ENCODE measurements at regions not wholly inside any gene's neighbourhood (a gene's known extent, or its start where the extent isn't known, plus 50 kb on each side); places are given as distances from the start of the nearest gene placed in this dataset.

DNA sequence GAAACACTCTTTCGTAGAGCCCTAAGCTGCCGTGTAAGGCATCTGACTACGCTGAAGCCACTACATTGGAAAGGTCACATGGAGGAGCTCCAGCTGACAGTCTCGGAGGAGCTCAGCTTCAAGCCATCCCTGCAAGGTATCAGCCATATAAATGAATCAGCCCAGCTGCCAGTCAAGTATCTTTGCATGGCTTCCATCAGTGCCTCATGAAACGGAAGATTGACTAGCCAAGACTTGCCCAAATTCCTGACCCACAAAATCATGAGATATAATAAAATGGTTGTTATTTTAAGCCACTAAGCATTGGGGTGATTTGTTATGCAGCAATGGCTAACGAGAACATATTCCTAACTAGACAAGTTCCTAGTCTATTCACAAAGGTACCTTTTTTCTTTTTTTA is 104.1 kb upstream of the SCOC start:
- Histone ChIP-seq H3K27me3 (replicated peaks in 1 of 2; ENCODE audit: control insufficient read depth in 2 of 2, insufficient read depth in 2 of 2, low read length in 1 of 2) (peaks cover 0 to 3% of the 10 kb centered on the region in 2 experiments; a peak in 1 of 4 replicates), H3K27ac (ENCODE audit: control insufficient read depth, insufficient read depth) (no peak overlapping the region), H3K79me2 (ENCODE audit: control insufficient read depth, insufficient read depth, low read length) (no peaks in the 10 kb centered on the region), H3K9me3 (replicated peaks; ENCODE audit: control insufficient read depth, insufficient read depth, low read length) (no peaks in the 10 kb centered on the region), H4K20me1 (ENCODE audit: control insufficient read depth, insufficient read depth) (no peaks in the 10 kb centered on the region), H3K4me1 (ENCODE audit: control insufficient read depth, insufficient read depth, low read length) (no peaks in the 10 kb centered on the region), H3K4me3 (no peak overlapping the region), H2AFZ (ENCODE audit: control insufficient read depth, low read depth, low read length) (no peak overlapping the region), H3K9ac (ENCODE audit: control insufficient read depth, insufficient read depth, low read length) (no peak overlapping the region), H3K36me3 (ENCODE audit: control insufficient read depth in 2 of 2, insufficient read depth in 2 of 2, low read length in 1 of 2) (no peaks in the 10 kb centered on the region), H3K4me2 (ENCODE audit: control insufficient read depth, insufficient read depth) (no peak overlapping the region)
- ChIA-PET POLR2A (no interaction called here), CTCF (no interaction called here), RAD21 (ENCODE audit: unreplicated experiment) (no interaction called here), SMC1A (ENCODE audit: uncharacterized antibody, unreplicated experiment) (no interaction called here)
- intact Hi-C loops (cut with micrococcal nuclease; ENCODE audit: unreplicated experiment): no loop called here
- no peak for DNase-seq (ENCODE audit: low read depth, low spot score)
- no peak for FAIRE-seq
- WGBS (ENCODE audit: insufficient coverage, insufficient replicate concordance, low lambda C conversion rate, missing lambda C conversion rate): 43% methylated on average over 6 of the region's 6 CpGs
- no TSS peak for BruUV-seq (replicated peaks)
- no peak for ATAC-seq
- in situ Hi-C loops (cut with MboI): no loop called here
- TF ChIP-seq KLF5 (IDR thresholded peaks at IDR 0.05; ENCODE audit: partially characterized antibody): no peak
- TF ChIP-seq, protein P1, sequence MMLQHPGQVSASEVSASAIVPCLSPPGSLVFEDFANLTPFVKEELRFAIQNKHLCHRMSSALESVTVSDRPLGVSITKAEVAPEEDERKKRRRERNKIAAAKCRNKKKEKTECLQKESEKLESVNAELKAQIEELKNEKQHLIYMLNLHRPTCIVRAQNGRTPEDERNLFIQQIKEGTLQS (IDR thresholded peaks at IDR 0.05; ENCODE audit: borderline replicate concordance, extremely low read depth, low read depth, low read length): no peak
- TF ChIP-seq POLR2AphosphoS5 (IDR thresholded peaks at IDR 0.05; ENCODE audit: low read length): no peak
- TF ChIP-seq GABPA (IDR thresholded peaks at IDR 0.05; ENCODE audit: low read depth): no peak
- TF ChIP-seq TCF7 (IDR thresholded peaks at IDR 0.05; ENCODE audit: borderline replicate concordance): no peak
- TF ChIP-seq CEBPB (IDR thresholded peaks at IDR 0.05; ENCODE audit: borderline replicate concordance in 1 of 2, low read depth in 2 of 2, low read length in 2 of 2): no peak
- no peak for TF ChIP-seq TBL1XR1 (IDR thresholded peaks at IDR 0.05; ENCODE audit: low read depth, low read length)
- no peak for TF ChIP-seq YY1 (IDR thresholded peaks at IDR 0.05; ENCODE audit: low read depth, low read length)
- TF ChIP-seq, protein P2, sequence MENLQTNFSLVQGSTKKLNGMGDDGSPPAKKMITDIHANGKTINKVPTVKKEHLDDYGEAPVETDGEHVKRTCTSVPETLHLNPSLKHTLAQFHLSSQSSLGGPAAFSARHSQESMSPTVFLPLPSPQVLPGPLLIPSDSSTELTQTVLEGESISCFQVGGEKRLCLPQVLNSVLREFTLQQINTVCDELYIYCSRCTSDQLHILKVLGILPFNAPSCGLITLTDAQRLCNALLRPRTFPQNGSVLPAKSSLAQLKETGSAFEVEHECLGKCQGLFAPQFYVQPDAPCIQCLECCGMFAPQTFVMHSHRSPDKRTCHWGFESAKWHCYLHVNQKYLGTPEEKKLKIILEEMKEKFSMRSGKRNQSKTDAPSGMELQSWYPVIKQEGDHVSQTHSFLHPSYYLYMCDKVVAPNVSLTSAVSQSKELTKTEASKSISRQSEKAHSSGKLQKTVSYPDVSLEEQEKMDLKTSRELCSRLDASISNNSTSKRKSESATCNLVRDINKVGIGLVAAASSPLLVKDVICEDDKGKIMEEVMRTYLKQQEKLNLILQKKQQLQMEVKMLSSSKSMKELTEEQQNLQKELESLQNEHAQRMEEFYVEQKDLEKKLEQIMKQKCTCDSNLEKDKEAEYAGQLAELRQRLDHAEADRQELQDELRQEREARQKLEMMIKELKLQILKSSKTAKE (IDR thresholded peaks at IDR 0.05; ENCODE audit: low read depth, poor library complexity, severe bottlenecking): no peak
- TF ChIP-seq, protein P3, sequence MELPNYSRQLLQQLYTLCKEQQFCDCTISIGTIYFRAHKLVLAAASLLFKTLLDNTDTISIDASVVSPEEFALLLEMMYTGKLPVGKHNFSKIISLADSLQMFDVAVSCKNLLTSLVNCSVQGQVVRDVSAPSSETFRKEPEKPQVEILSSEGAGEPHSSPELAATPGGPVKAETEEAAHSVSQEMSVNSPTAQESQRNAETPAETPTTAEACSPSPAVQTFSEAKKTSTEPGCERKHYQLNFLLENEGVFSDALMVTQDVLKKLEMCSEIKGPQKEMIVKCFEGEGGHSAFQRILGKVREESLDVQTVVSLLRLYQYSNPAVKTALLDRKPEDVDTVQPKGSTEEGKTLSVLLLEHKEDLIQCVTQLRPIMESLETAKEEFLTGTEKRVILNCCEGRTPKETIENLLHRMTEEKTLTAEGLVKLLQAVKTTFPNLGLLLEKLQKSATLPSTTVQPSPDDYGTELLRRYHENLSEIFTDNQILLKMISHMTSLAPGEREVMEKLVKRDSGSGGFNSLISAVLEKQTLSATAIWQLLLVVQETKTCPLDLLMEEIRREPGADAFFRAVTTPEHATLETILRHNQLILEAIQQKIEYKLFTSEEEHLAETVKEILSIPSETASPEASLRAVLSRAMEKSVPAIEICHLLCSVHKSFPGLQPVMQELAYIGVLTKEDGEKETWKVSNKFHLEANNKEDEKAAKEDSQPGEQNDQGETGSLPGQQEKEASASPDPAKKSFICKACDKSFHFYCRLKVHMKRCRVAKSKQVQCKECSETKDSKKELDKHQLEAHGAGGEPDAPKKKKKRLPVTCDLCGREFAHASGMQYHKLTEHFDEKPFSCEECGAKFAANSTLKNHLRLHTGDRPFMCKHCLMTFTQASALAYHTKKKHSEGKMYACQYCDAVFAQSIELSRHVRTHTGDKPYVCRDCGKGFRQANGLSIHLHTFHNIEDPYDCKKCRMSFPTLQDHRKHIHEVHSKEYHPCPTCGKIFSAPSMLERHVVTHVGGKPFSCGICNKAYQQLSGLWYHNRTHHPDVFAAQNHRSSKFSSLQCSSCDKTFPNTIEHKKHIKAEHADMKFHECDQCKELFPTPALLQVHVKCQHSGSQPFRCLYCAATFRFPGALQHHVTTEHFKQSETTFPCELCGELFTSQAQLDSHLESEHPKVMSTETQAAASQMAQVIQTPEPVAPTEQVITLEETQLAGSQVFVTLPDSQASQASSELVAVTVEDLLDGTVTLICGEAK (IDR thresholded peaks at IDR 0.05; ENCODE audit: borderline replicate concordance): no peak
- TF ChIP-seq, protein P4, sequence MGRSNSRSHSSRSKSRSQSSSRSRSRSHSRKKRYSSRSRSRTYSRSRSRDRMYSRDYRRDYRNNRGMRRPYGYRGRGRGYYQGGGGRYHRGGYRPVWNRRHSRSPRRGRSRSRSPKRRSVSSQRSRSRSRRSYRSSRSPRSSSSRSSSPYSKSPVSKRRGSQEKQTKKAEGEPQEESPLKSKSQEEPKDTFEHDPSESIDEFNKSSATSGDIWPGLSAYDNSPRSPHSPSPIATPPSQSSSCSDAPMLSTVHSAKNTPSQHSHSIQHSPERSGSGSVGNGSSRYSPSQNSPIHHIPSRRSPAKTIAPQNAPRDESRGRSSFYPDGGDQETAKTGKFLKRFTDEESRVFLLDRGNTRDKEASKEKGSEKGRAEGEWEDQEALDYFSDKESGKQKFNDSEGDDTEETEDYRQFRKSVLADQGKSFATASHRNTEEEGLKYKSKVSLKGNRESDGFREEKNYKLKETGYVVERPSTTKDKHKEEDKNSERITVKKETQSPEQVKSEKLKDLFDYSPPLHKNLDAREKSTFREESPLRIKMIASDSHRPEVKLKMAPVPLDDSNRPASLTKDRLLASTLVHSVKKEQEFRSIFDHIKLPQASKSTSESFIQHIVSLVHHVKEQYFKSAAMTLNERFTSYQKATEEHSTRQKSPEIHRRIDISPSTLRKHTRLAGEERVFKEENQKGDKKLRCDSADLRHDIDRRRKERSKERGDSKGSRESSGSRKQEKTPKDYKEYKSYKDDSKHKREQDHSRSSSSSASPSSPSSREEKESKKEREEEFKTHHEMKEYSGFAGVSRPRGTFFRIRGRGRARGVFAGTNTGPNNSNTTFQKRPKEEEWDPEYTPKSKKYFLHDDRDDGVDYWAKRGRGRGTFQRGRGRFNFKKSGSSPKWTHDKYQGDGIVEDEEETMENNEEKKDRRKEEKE (IDR thresholded peaks at IDR 0.05): no peak
- no peak for TF ChIP-seq CREB1 (IDR thresholded peaks at IDR 0.05; ENCODE audit: low read depth)
- TF ChIP-seq NBN (IDR thresholded peaks at IDR 0.05): no peak
- TF ChIP-seq, protein P5, sequence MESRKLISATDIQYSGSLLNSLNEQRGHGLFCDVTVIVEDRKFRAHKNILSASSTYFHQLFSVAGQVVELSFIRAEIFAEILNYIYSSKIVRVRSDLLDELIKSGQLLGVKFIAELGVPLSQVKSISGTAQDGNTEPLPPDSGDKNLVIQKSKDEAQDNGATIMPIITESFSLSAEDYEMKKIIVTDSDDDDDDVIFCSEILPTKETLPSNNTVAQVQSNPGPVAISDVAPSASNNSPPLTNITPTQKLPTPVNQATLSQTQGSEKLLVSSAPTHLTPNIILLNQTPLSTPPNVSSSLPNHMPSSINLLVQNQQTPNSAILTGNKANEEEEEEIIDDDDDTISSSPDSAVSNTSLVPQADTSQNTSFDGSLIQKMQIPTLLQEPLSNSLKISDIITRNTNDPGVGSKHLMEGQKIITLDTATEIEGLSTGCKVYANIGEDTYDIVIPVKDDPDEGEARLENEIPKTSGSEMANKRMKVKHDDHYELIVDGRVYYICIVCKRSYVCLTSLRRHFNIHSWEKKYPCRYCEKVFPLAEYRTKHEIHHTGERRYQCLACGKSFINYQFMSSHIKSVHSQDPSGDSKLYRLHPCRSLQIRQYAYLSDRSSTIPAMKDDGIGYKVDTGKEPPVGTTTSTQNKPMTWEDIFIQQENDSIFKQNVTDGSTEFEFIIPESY (IDR thresholded peaks at IDR 0.05): no peak

All from GM12878 (cell line).